GM23338 (cell line): ENCODE measurements at regions not wholly inside any gene's neighbourhood (a gene's known extent, or its start where the extent isn't known, plus 50 kb on each side); places are given as distances from the start of the nearest gene placed in this dataset.

ENCODE experiments used
- ATAC-seq: fragments of 200-7000 bp; cut with Tn5 transposase; 3 replicates; pipeline ENCODE4 v1.9.1; 2020
- DNase-seq: peaks from one replicate; pipeline ENCODE4 v3.0.0-alpha.2; 2015; ENCODE audit warnings: low spot score
- H2AFZ ChIP-seq: fragments of 200-600 bp; sonication (generic); 2 replicates; pipeline ENCODE4 v1.8.0; 2016; ENCODE audit warnings: antibody characterized with exemption, mild to moderate bottlenecking, moderate library complexity
- H3F3A ChIP-seq: fragments of 200-600 bp; sonication (generic); replicated peaks from 2 replicates; pipeline ENCODE4 v1.8.0; 2017; ENCODE audit warnings: antibody characterized with exemption, mixed run types, low read depth
- H3K27ac ChIP-seq: fragments of 200-600 bp; sonication (generic); 2 replicates; pipeline ENCODE4 v1.6.1; 2016; ENCODE audit warnings: low read depth
- H3K27me3 ChIP-seq: fragments of 200-600 bp; sonication (generic); 2 replicates; pipeline ENCODE4 v1.8.0; 2016; ENCODE audit warnings: mild to moderate bottlenecking, mixed run types, moderate library complexity; ENCODE audit not compliant: insufficient read depth
- H3K36me3 ChIP-seq: fragments of 200-600 bp; sonication (generic); 2 replicates; pipeline ENCODE4 v1.8.0; 2016; ENCODE audit warnings: mild to moderate bottlenecking; ENCODE audit not compliant: insufficient read depth
- H3K4me1 ChIP-seq: fragments of 200-600 bp; sonication (generic); 2 replicates; pipeline ENCODE4 v1.8.0; 2016; ENCODE audit warnings: mild to moderate bottlenecking, moderate library complexity; ENCODE audit not compliant: insufficient read depth
- H3K4me2 ChIP-seq: fragments of 200-600 bp; sonication (generic); 2 replicates; pipeline ENCODE4 v1.7.1; 2017; ENCODE audit warnings: mixed run types
- H3K4me3 ChIP-seq: fragments of 200-600 bp; sonication (generic); 2 replicates; pipeline ENCODE4 v1.6.1; 2016; ENCODE audit warnings: mixed run types
- H3K79me2 ChIP-seq: fragments of 200-600 bp; sonication (generic); replicated peaks from 2 replicates; pipeline ENCODE4 v1.8.0; 2017; ENCODE audit warnings: mild to moderate bottlenecking; ENCODE audit not compliant: insufficient read depth
- H3K9me2 ChIP-seq: fragments of 200-600 bp; sonication (generic); 2 replicates; pipeline ENCODE4 v1.8.0; 2017; ENCODE audit not compliant: insufficient read depth
- H4K20me1 ChIP-seq: fragments of 200-600 bp; sonication (generic); replicated peaks from 2 replicates; pipeline ENCODE4 v1.8.0; 2017; ENCODE audit warnings: mild to moderate bottlenecking; ENCODE audit not compliant: insufficient read depth
- H3K27ac Mint-ChIP-seq: 2 replicates; pipeline ENCODE4 v1.8.0; 2020; ENCODE audit warnings: inconsistent platforms, mild to moderate bottlenecking, moderate library complexity, mixed read lengths
- H3K27me3 Mint-ChIP-seq: 3 replicates; pipeline ENCODE4 v1.8.0; 2022; ENCODE audit warnings: low read depth, mild to moderate bottlenecking, moderate library complexity, mixed read lengths, inconsistent platforms; ENCODE audit not compliant: insufficient read depth, poor library complexity
- H3K36me3 Mint-ChIP-seq: 3 replicates; pipeline ENCODE4 v1.8.0; 2021; ENCODE audit warnings: low read depth, mild to moderate bottlenecking, inconsistent platforms, moderate library complexity, mixed read lengths
- H3K4me1 Mint-ChIP-seq: 3 replicates; pipeline ENCODE4 v1.8.0; 2020; ENCODE audit warnings: mild to moderate bottlenecking, inconsistent platforms, mixed read lengths
- H3K4me3 Mint-ChIP-seq: 3 replicates; pipeline ENCODE4 v1.8.0; 2021; ENCODE audit warnings: moderate library complexity, mild to moderate bottlenecking, inconsistent platforms, mixed read lengths
- H3K9me3 Mint-ChIP-seq: 3 replicates; pipeline ENCODE4 v1.8.0; 2020; ENCODE audit warnings: moderate library complexity, mild to moderate bottlenecking, inconsistent platforms, mixed read lengths
- EZH2 ChIP-seq: fragments of 200-600 bp; sonication (generic); IDR thresholded peaks from one replicate; pipeline ENCODE4 v1.8.0; 2017; ENCODE audit warnings: antibody characterized with exemption, mild to moderate bottlenecking, low read depth; ENCODE audit not compliant: unreplicated experiment
- JUNB ChIP-seq: IDR thresholded peaks from one replicate; pipeline ENCODE4 v1.6.1; 2016; ENCODE audit warnings: antibody characterized with exemption; ENCODE audit not compliant: unreplicated experiment
- POLR2AphosphoS5 ChIP-seq: IDR thresholded peaks from 2 replicates; pipeline ENCODE4 v1.6.1; 2016; ENCODE audit warnings: antibody characterized with exemption, low read depth
- REST ChIP-seq: IDR thresholded peaks from one replicate; pipeline ENCODE4 v1.6.1; 2018; ENCODE audit warnings: antibody characterized with exemption; ENCODE audit not compliant: unreplicated experiment
- STAT1 ChIP-seq: IDR thresholded peaks from one replicate; pipeline ENCODE4 v1.6.1; 2016; ENCODE audit warnings: antibody characterized with exemption; ENCODE audit not compliant: unreplicated experiment
- ZNF114 ChIP-seq: fragments of 250-450 bp; sonication (Bioruptor Pico); IDR thresholded peaks from 2 replicates; pipeline ENCODE4 v1.5.0; 2020; ENCODE audit warnings: mild to moderate bottlenecking, moderate library complexity
- ZNF331 ChIP-seq: fragments of 250-450 bp; sonication (Bioruptor Pico); IDR thresholded peaks from 2 replicates; pipeline ENCODE4 v1.5.0; 2020; ENCODE audit warnings: low read depth, mild to moderate bottlenecking, moderate library complexity
- TF ChIP-seq, protein P1 (sequence below): IDR thresholded peaks from 2 replicates; pipeline ENCODE4 v1.6.1; 2016; ENCODE audit warnings: antibody characterized with exemption

GRCh38 chr13:110775576-110775975, 62.1 kb downstream of the ING1 start:
- H3K4me2 ChIP-seq, result no peak overlapping the region
- no peak overlapping the region for H3K27ac ChIP-seq
- no peak overlapping the region for H3K4me3 ChIP-seq
- Mint-ChIP-seq H3K9me3 (peaks cover 3% of the 10 kb centered on the region; the same call in 2 of the 3 replicates), H3K36me3 (peaks cover 3% of the 10 kb centered on the region; the same call in 1 of the 3 replicates), H3K27ac (no peak overlapping the region), H3K4me1 (0 out of 3 replicates have a peak, but pooled peaks cover 1% of the 10 kb centered on the region), H3K27me3 (no peaks in the 10 kb centered on the region), H3K4me3 (no peak overlapping the region)
- H3K27me3 ChIP-seq, result no peaks in the 10 kb centered on the region
- H3K79me2 ChIP-seq, result no peaks in the 10 kb centered on the region
- 0 out of 2 replicates have a peak overlapping the region, but pooled peaks have one; percentile 23 for H2AFZ ChIP-seq
- DNase-seq, result no peak
- no peaks in the 10 kb centered on the region for H3K9me2 ChIP-seq
- H4K20me1 ChIP-seq, result no peaks in the 10 kb centered on the region
- no peaks in the 10 kb centered on the region for H3K4me1 ChIP-seq
- no peaks in the 10 kb centered on the region for H3F3A ChIP-seq
- ATAC-seq, result no peak
- no peaks in the 10 kb centered on the region for H3K36me3 ChIP-seq
- TF ChIP-seq, protein P1, sequence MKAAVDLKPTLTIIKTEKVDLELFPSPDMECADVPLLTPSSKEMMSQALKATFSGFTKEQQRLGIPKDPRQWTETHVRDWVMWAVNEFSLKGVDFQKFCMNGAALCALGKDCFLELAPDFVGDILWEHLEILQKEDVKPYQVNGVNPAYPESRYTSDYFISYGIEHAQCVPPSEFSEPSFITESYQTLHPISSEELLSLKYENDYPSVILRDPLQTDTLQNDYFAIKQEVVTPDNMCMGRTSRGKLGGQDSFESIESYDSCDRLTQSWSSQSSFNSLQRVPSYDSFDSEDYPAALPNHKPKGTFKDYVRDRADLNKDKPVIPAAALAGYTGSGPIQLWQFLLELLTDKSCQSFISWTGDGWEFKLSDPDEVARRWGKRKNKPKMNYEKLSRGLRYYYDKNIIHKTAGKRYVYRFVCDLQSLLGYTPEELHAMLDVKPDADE, result no peak
- TF ChIP-seq ZNF114 (CRISPR knock-in tag), result no peak

GRCh38 chr13:110777251-110777820, 63.8 kb downstream of the ING1 start:
- ATAC-seq, result no peak

More at GRCh38 chr13:110777251-110777820, 63.8 kb downstream of the ING1 start:
- H3K27me3 Mint-ChIP-seq, result peaks cover 6% of the 10 kb centered on the region
- no peaks in the 10 kb centered on the region for H3K79me2 ChIP-seq
- H3K4me2 ChIP-seq, result no peak overlapping the region
- H3K27ac ChIP-seq, result no peak overlapping the region
- no peak for TF ChIP-seq POLR2AphosphoS5
- TF ChIP-seq JUNB, result no peak
- no peak for TF ChIP-seq ZNF114 (CRISPR knock-in tag)
- no peak for TF ChIP-seq EZH2
- no peak for TF ChIP-seq STAT1
- no peak for TF ChIP-seq ZNF331 (CRISPR knock-in tag)
- TF ChIP-seq REST, result no peak
- H3K4me3 ChIP-seq, result no peak overlapping the region
- H3K9me2 ChIP-seq, result no peaks in the 10 kb centered on the region
- peaks cover 15% of the 10 kb centered on the region for H3K36me3 Mint-ChIP-seq
- H3K4me3 Mint-ChIP-seq, result no peak overlapping the region
- no peak overlapping the region for H2AFZ ChIP-seq
- no peaks in the 10 kb centered on the region for H3F3A ChIP-seq
- H3K36me3 ChIP-seq, result no peaks in the 10 kb centered on the region
- no peak overlapping the region for H3K27ac Mint-ChIP-seq
- no peak for DNase-seq
- no peaks in the 10 kb centered on the region for H3K27me3 ChIP-seq
- peaks cover 21% of the 10 kb centered on the region for H3K9me3 Mint-ChIP-seq
- no peaks in the 10 kb centered on the region for H3K4me1 ChIP-seq
- no peaks in the 10 kb centered on the region for H4K20me1 ChIP-seq
- H3K4me1 Mint-ChIP-seq, result no peaks in the 10 kb centered on the region
